ENCODE measurements at regions not wholly inside any gene's neighbourhood (a gene's known extent, or its start where the extent isn't known, plus 50 kb on each side); places are given as distances from the start of the nearest gene placed in this dataset.
"Not testable (repeated sequence)": the region's sequence is repeated elsewhere in the genome, so short reads cannot be mapped to it uniquely, and the experiment has no call there.

- no peak for DNase-seq (ENCODE audit: low spot score)
These were observed 2771.0 kb upstream of the PCDH20 start for GRCh38 chr13:64186503-64187250.

GRCh38 chr13:64186071-64186470 lies 2770.4 kb upstream of the PCDH20 start:
- DNase-seq (ENCODE audit: low spot score): no peak

GRCh38 chr13:64180756-64181155 lies 2765.1 kb upstream of the PCDH20 start:
- DNase-seq (ENCODE audit: low spot score): no peak

- DNase-seq (ENCODE audit: low spot score): no peak
These were observed 2750.2 kb upstream of the PCDH20 start for GRCh38 chr13:64165826-64166225.

DNA sequence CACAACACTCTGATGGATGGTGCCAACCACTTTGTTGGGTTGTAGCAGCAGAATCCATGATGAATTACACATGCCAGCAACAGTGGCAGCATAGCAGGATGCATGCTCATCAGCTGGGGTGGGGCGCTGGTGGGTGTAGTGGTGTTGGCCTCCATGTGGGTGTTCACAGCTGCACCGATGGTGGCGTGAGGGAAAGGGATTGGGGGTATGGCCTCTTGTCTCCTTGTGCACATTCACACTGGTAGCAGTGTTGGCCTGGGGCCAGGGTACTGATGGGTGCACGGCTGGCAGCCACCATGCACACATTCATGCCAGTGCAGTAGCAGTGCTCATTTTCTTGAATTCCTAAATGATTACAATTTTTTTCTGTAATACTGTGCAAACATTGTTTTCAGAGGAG lies 2748.8 kb upstream of the PCDH20 start:
- DNase-seq (ENCODE audit: low spot score): no peak

GRCh38 chr13:64160479-64160878 lies 2744.8 kb upstream of the PCDH20 start:
- DNase-seq (ENCODE audit: low spot score): no peak

DNA sequence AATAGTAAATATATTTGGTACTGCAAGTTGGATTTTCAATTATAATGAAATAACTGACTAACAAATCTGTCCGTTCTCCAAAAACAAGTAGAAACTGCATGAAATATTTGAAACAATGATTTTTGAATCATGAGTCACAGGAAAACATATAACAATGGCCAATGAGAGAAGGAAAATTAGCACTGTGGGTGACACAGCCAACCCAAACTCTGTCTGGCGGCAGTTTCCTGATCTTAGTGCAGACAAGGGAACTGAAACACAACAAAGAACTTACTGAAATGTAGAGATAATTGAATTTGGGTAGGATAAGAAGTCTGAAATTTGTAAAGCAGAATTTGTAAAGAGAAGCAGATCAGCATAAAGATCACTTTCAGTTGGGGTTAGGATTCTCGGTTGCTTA lies 2743.3 kb upstream of the PCDH20 start:
- DNase-seq (ENCODE audit: low spot score): no peak

- DNase-seq (ENCODE audit: low spot score): no peak
These were observed 2738.9 kb upstream of the PCDH20 start for GRCh38 chr13:64154514-64154913.

- DNase-seq (ENCODE audit: low spot score): no peak
These were observed 2715.0 kb upstream of the PCDH20 start for GRCh38 chr13:64130600-64130999.

DNA sequence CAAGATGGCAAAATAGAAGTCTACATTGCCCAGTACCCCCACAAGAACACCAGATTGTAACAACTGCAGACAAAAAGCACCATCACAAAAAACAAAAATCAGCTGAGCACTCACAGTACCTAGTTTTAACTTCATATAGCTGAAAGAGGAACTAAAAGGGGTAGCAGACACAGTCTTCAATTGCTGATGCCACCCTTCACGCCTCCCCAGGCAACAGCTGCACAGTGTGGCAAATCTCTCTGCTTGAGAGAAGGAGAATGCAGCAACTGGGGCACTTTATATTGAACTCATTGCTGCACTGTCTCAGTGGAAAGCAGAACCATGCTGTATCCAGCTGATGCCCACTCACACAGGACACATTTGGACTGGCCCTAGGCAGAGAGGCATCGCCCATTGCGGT lies 2714.5 kb upstream of the PCDH20 start:
- DNase-seq (ENCODE audit: low spot score): no peak

DNA sequence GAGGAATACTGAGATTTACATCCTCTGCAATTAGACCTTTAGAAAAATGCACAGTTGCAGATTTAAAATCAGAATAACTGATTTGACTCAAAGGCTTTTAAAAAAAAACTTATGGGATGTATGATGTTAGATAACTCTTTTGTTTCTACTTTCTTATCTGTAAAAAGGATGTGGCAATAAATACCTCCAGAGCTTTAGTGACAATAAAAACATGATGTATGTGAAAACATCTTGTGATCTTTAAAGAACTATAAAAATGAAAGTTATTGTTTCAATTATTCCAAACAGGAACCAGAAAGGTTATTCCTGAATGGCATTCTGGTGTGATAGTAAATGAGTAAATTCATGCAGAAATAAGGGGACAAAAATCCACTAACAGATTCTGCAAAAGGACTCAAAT lies 2712.2 kb upstream of the PCDH20 start:
- no peak for DNase-seq (ENCODE audit: low spot score)

DNA sequence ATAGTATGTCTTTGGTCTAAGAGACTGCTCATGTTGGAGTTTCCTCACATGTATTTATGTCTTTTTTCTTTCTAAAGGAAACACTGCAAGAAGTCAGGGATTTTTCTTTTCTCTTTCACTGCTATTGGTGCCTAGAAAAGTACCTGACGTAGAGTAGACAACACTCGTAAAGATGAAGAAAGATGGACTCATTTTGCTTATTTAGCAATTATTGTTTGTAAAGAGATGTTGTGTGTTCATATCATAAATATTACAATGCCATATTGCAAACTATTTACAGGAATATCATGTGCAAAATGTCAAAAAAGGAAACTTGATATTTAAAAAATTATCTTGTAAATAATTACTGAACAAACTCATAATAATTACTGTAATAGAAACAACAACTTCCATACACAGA lies 2711.5 kb upstream of the PCDH20 start:
- no peak for DNase-seq (ENCODE audit: low spot score)

DNA sequence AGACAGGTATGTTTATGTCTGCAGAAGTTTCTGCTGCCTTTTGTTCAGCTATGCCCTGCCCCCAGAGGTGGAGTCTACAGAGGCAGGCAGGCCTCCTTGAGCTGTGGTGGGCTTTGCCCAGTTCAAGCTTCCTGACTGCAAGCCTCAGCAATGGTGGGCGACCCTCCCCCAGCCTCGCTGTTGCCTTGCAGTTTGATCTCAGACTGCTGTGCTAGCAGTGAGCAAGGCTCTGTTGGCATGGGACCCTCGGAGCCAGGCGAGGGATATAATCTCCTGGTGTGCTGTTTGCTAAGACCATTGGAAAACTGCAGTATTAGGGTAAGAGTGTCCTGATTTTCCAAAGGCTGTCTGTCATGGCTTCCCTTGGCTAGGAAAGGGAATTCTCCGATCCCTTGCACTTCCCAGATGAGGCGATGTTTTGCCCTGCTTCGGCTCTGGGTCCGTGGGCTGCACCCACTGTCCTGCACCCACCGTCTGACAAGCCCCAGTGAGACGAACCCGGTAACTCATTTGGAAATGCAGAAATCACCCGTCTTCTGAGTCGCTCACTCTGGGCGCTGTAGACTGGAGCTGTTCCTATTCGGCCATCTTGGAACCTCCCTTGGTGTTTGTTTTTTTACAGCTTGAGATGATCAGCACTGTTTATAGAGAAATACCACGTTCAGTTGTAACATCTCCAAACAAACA lies 2705.5 kb upstream of the PCDH20 start:
- DNase-seq (ENCODE audit: low spot score): not testable (repeated sequence)

DNA sequence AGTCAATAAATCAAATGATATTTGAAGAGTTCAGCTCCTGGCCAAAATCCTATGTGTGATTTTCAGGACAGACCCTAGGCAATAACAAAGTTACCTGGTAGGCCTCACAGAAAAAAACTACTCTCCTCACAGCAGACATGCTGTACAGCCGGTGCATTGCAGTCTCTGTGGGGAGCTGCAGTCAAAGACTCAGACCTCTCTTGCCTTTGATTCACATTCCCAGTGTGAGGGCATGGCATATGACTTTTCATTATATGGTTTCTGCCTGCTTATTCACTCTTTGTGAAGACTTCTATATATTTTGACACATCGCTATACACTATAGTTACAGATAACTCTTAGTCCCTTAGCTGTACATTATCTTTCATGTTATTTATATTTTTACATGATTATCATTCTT lies 2684.3 kb upstream of the PCDH20 start:
- DNase-seq (ENCODE audit: low spot score): no peak

DNA sequence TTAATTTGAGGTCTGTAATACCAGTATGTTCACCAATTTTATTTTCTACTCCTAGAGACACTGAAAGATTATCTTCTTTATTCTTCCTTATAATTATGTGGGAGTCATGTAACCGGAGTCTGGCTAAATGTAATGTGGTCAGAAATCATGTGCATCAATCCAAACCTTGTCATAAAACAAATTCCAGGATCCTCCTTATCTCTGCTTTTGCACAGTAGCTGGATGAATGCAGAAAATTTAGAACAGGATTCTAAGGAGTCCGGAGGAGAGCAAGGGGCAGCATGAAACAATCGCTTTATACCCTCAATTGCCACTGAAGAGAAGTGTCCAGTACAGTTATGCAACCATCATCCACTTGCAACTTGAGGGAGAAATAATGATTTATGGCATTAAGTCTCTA lies 2674.7 kb upstream of the PCDH20 start:
- no peak for DNase-seq (ENCODE audit: low spot score)

DNA sequence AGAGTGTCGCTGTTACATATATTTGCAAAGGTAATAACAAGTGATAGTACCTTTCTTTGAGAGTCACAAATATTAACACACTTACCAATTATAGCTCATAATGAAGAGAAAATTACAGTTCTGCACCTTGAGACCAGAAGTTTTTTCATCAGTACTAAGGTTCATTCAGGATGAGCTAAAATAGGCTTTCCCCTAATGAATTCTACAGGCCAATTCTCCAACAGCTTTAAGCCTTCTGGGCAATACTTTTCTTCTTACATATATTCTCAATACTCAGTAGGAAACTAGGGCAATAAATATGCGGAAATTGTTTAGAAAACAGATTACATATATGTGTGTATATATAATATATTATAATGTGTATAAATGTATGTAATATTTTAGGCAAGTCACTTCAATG lies 2672.8 kb upstream of the PCDH20 start:
- no peak for DNase-seq (ENCODE audit: low spot score)

GRCh38 chr13:64087624-64088023 lies 2672.0 kb upstream of the PCDH20 start:
- DNase-seq (ENCODE audit: low spot score): no peak

GRCh38 chr13:64083811-64084210 lies 2668.2 kb upstream of the PCDH20 start:
- DNase-seq (ENCODE audit: low spot score): no peak

- DNase-seq (ENCODE audit: low spot score): no peak
These were observed 2667.7 kb upstream of the PCDH20 start for GRCh38 chr13:64083396-64083795.

DNA sequence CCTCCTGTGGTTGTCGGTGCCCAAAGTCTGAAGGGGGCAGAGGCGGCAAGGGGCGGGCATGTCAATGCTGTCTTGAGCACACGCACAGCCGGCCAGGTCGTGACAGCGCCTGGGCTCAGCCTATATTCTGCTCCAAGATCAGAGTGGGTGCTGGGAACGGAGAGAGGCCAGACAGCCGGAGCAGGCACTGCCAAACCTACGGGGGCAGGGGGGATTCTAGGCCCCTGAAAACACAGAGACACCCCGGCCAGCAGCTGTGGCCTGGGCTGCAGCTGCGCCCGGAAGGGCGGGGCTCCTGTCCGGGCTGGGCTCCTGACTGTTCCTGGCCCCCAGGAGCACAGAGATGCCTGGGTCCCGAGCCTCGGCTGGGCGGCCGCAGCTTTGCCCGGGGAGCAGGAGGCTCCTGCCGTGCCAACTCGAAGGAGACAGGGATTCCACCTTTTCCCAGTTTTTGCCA lies 2662.9 kb upstream of the PCDH20 start:
- no peak for DNase-seq (ENCODE audit: low spot score)

- no peak for DNase-seq (ENCODE audit: low spot score)
These were observed 2662.4 kb upstream of the PCDH20 start for GRCh38 chr13:64078025-64078424.

- DNase-seq (ENCODE audit: low spot score): not testable (repeated sequence)
These were observed 2661.6 kb upstream of the PCDH20 start for GRCh38 chr13:64077132-64077835.
